CD4-positive, alpha-beta T cell treated with Interleukin-2 at 100 ng/mL for 4 hours (primary cell): ENCODE measurements at regions not wholly inside any gene's neighbourhood (a gene's known extent, or its start where the extent isn't known, plus 50 kb on each side); places are given as distances from the start of the nearest gene placed in this dataset.

Experiments used
- DNase-seq: peaks from one replicate; pipeline ENCODE4 v3.0.0-alpha.2; 2020; ENCODE audit warnings: low spot score

DNA sequence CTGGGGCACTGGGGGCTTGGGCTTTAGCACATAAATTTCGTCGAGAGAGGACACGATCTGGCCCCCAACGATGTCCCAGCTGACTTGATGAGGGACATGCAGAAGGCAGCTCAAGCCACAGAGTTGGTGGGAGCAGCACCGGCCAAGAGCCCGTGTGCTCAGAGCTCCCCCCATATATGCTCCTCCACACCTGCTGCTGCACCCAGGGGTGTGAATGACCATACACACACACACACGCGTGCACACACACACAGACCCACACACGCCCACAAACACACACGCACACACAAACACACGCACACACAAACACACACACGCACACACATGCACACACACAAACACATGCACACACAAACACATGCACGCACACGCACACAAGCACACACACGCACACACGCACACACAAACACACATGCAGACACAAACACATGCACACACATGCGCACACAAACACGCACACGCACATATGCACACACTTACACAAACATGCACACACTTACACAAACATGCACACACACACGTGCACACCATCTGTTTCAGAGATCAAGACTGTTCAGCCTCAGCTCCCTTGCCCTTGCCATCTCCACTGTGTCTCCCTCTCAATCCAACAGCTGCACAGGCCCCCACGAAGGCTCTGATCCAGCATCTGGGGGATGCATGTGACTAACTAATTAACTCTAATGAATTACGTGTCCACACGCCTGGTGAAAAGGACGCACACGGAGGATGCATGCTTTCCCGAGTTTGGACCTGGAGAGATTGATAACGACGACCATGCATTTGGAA, 85.6 kb upstream of the TNRC6C start:
- no peak for DNase-seq

- peak; percentile 27 for DNase-seq
Observed at GRCh38 chr17:77873500-77874302, 84.8 kb upstream of the TNRC6C start.

- no peak for DNase-seq
Observed at GRCh38 chr17:77874303-77875050, 84.0 kb upstream of the TNRC6C start.

DNA sequence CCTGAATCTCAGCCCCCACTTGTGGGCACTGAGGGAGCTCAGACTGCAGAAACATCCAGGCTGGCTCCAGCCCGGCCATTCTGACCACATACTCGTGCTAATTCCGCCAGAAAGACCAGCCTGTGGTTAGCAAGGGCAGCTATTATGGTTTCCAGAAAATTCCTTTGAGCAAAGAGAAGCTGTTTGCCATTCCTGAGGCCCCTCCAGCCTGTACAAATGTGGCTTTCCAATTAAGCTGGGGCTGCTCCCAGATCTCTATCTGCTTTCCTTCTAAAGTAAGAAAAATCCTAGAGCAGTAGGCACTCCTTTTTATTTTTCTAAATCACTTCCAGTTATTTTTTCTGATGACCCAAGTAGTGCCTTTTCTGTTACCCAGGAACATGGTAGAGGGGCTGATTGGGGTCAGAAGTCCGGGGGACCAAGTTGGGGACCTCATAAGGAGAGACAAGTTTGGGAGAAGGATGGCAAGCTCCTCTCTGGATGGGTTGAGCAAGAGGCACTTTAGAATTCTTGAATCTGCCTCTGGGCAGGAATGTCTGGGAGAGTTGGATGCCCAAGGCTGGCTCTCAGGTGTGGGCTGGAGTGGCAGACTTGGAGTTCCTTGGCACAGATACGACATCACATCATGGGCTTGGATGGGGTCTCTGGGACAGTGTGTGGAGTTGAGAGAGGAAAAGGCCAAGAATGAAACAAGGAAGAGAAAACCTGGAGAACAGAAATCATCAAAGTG, 83.3 kb upstream of the TNRC6C start:
- DNase-seq = no peak

DNA sequence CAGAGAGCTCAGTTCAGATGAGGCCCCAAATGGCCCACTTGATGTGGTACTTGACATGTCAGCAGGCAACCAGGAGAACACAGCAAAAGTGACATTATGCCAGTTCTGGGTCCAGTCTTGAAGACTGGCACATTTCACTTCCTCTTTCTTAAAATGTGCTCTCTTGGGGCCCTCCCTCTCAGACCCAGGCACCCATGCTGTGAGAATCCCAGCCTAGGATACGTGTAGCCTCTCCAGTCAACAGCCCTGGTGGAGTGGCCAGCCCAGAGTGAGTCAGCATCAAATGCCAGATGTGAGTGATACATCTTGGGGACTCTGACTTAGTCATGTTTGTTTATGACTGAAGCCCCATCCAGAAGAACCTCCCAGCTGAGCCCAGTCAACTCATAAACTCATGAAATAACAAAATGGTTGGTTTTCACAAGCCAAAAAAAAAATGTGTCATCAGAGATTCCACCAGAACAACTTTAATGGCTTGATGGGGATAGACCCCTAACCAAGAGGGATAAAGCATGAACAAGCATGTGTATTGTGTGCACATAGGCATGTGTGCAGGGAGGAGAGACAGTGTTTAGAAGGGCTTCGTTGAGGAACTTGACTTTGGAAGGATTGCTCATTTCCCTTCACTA, 82.5 kb upstream of the TNRC6C start:
- peak; percentile 51 for DNase-seq

DNA sequence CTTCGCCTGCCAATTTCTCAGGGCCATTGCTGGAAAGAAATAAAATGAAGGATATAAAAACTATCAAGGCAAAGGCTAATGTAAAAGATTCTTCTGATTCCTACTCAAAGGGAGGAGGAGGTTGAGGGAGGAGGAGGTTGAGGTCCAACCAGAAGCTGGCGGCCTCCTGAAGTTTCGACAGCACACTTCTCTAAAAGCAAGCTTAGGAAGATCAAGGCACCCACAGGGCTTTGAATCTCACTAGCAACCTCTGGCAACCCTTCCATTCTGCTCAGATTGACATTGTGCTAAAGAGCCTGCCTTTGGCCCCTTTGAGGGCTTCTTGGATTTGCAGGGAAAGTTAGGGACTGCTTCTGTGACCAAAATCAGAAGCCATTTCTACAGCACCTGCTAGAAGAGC, 81.5 kb upstream of the TNRC6C start:
- DNase-seq = no peak

DNA sequence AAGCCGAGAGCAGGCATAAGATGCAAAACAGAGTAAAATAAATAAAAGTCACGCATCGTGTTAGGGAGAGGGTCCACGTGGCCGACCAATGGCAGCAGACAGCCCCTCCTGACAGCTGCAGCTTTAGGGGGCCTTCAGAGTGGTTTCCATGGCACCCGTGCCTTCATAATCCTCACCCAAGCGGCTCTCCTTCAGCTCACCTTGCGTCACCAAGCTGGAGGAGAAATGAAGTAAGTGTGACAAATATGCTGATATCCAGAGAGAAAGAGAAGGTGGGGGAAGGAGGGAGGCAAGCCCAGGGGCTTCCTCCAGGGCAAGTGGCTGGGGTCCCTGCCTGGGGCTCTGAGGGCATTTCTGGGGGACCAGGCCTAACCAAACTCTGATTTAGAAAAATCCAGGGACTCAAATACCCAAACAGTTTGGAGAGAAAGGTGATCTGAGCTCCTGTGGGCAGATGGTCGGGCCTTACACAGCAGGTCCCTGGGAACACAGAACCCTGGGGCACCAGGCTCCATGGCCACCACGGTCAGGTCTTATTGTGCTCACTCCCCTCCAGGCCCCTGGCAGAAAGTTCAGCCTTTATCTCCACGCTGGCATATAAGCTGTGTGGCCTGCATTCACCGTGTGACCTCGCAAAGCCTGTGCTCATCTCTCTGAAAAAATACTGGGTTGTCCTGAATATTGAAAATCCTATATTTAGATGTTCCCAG, 80.7 kb upstream of the TNRC6C start:
- DNase-seq = no peak

DNA sequence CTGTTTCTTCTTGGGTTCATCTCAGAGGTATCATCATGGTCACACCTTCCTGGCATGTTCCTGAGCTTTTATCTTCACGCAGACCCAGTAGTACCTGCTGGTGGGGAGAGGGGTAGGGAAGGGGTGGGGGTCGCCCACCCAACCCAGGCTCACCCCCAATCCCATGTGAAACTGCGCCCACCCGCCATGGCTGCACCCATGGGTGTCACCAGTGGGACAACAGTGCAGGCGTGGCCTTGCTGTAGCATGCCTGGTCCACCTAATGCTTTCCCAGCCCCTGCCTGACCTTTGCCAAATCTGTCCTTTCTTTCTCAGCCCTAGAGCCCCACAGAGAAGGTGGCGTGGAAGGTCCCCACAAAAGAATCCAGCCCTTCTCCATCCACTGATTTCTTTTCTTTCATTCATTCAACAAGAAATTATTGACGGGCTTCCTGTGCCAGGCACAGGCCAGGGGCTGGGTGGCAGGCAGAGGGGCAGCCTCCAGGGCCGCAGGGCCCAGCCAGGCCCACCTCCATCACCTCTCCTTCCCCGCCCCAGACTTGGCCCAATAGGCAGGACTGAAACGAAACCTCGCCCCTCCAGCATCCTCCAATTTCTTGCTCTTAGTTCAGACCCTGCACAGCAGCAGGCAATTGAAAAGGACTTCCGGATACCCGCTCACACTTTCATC, 79.1 kb upstream of the TNRC6C start:
- no peak for DNase-seq

- DNase-seq = no peak
Observed at GRCh38 chr17:77879896-77880280, 78.6 kb upstream of the TNRC6C start.

GRCh38 chr17:77880711-77881450, 77.6 kb upstream of the TNRC6C start:
- DNase-seq = no peak

DNA sequence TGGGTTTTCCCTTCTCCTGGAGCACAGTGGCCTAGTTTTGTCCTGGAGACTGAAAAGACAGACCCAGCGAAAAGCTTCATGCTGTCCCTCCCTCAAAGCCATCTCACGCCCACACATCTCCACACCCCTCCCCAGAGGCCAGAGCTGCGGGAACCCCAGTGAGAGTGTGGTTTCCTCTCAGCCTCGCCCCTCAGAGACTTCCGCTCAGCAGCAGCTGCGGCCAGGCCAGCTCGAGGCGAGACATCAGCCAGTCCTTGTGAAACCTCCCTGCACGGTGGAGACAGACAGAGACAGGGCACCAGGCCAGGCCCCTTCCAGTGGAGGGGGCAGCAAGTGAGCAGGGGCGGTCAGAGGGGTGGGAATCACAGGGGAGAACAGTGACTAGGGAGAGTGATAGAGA, 77.0 kb upstream of the TNRC6C start:
- DNase-seq = peak; percentile 76

DNA sequence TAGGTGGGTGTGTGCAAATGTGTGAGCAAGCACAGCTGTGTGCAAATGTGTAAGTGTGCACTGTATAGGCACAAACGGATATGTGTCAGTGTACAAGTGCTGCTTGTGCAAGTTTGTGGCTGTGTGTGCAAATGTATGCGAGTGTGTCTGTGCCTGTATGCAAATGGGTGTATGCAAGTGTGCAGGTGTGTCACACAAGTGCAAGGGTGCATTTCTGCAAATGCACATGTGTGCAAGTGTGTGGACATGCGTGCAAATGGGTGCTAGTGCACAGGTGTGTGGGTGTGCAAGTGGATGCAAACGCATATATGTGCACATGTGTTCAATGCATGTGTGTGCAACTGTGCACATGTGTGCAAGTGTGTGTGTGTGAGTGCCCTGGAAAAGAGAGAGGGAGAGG, 76.5 kb upstream of the TNRC6C start:
- no peak for DNase-seq

GRCh38 chr17:77882481-77883212, 75.9 kb upstream of the TNRC6C start:
- peak; percentile 84 for DNase-seq

- DNase-seq = no peak
Observed at GRCh38 chr17:77883213-77883650, 75.3 kb upstream of the TNRC6C start.

GRCh38 chr17:77884019-77884418, 74.5 kb upstream of the TNRC6C start:
- DNase-seq = no peak

- DNase-seq = no peak
Observed at GRCh38 chr17:77884967-77885641, 73.4 kb upstream of the TNRC6C start.

- no peak for DNase-seq
Observed at GRCh38 chr17:77885678-77886386, 72.7 kb upstream of the TNRC6C start.

- DNase-seq = no peak
Observed at GRCh38 chr17:77886387-77886728, 72.1 kb upstream of the TNRC6C start.
